ENCODE measurements at regions not wholly inside any gene's neighbourhood (a gene's known extent, or its start where the extent isn't known, plus 50 kb on each side); places are given as distances from the start of the nearest gene placed in this dataset.
"Not testable (repeated sequence)": the region's sequence is repeated elsewhere in the genome, so short reads cannot be mapped to it uniquely, and the experiment has no call there.

GRCh38 chr12:89764164-89764563, 55.5 kb upstream of the ATP2B1 start:
- H3K36me3 ChIP-seq (ENCODE audit: insufficient read depth, low read length); H3K4me1 ChIP-seq (ENCODE audit: insufficient read depth, low read length); H3K9me3 ChIP-seq (ENCODE audit: low read length); H3K27me3 ChIP-seq (ENCODE audit: insufficient read depth, low read length); H2AFZ ChIP-seq (ENCODE audit: low read depth, low read length); H3K4me3 ChIP-seq (ENCODE audit: low read length): not testable (repeated sequence)

GRCh38 chr12:89762498-89763170, 54.0 kb upstream of the ATP2B1 start:
- H2AFZ ChIP-seq (ENCODE audit: low read depth, low read length), result no peak overlapping the region
- H3K27me3 ChIP-seq (ENCODE audit: insufficient read depth, low read length), result no peaks in the 10 kb centered on the region
- H3K4me3 ChIP-seq (ENCODE audit: low read length), result no peak overlapping the region
- no peaks in the 10 kb centered on the region for H3K36me3 ChIP-seq (ENCODE audit: insufficient read depth, low read length)
- no peaks in the 10 kb centered on the region for H3K9me3 ChIP-seq (ENCODE audit: low read length)
- no peaks in the 10 kb centered on the region for H3K4me1 ChIP-seq (ENCODE audit: insufficient read depth, low read length)

- no peak overlapping the region for H2AFZ ChIP-seq (ENCODE audit: low read depth, low read length)
- no peaks in the 10 kb centered on the region for H3K9me3 ChIP-seq (ENCODE audit: low read length)
- H3K36me3 ChIP-seq (ENCODE audit: insufficient read depth, low read length), result no peaks in the 10 kb centered on the region
- H3K4me1 ChIP-seq (ENCODE audit: insufficient read depth, low read length), result no peaks in the 10 kb centered on the region
- H3K4me3 ChIP-seq (ENCODE audit: low read length), result no peak overlapping the region
- no peaks in the 10 kb centered on the region for H3K27me3 ChIP-seq (ENCODE audit: insufficient read depth, low read length)
Observed at GRCh38 chr12:89760783-89761182, 52.1 kb upstream of the ATP2B1 start.

All from neuron (in vitro differentiated cells).